Keratinocyte (primary cell): ENCODE measurements at regions not wholly inside any gene's neighbourhood (a gene's known extent, or its start where the extent isn't known, plus 50 kb on each side); places are given as distances from the start of the nearest gene placed in this dataset.

Experiments used
- DNase-seq: peaks from one replicate; pipeline ENCODE4 v3.0.0-alpha.2; 2011; ENCODE audit warnings: low read depth, missing footprints, low spot score
- FAIRE-seq: peaks from 2 replicates; lab custom pipeline; 2011; peaks lifted over from hg19 to GRCh38; lab: Jason Lieb, UNC
- H2AFZ ChIP-seq: 2 replicates; pipeline ENCODE4 v1.6.0; 2012; ENCODE audit warnings: low read length, control low read depth, inconsistent platforms; ENCODE audit not compliant: control insufficient read depth
- H3K27ac ChIP-seq: 2 replicates; pipeline ENCODE4 v1.5.1; 2011; ENCODE audit warnings: low read length; ENCODE audit not compliant: control insufficient read depth, insufficient read depth
- H3K27me3 ChIP-seq: 3 replicates; pipeline ENCODE4 v1.6.0; 2011; ENCODE audit warnings: low read length; ENCODE audit not compliant: control insufficient read depth, insufficient read depth; ENCODE audit errors: extremely low read depth
- H3K36me3 ChIP-seq, 2 experiments: 2 replicates in 1 of 2; 3 replicates in 1 of 2; pipeline ENCODE4 v1.5.1; 2011; ENCODE audit warnings: low read length in 2 of 2, mild to moderate bottlenecking in 1 of 2; ENCODE audit not compliant: control insufficient read depth in 2 of 2, insufficient read depth in 2 of 2; ENCODE audit errors: extremely low read depth in 1 of 2
- H3K4me1 ChIP-seq: 3 replicates; pipeline ENCODE4 v1.5.1; 2011; ENCODE audit warnings: low read length; ENCODE audit not compliant: control insufficient read depth, insufficient read depth; ENCODE audit errors: extremely low read depth
- H3K4me2 ChIP-seq: 3 replicates; pipeline ENCODE4 v1.6.0; 2011; ENCODE audit warnings: low read depth, low read length; ENCODE audit not compliant: control insufficient read depth, insufficient read depth; ENCODE audit errors: extremely low read depth
- H3K4me3 ChIP-seq, 3 experiments: fragments of 200-600 bp in 1 of 3; sonication (generic) in 1 of 3; 2 replicates in 2 of 3; 3 replicates in 1 of 3; pipeline ENCODE4 v1.5.1; 2011 to 2016; ENCODE audit warnings: low read length in 3 of 3, mild to moderate bottlenecking in 3 of 3, control low read depth in 2 of 3, inconsistent platforms in 1 of 3, low read depth in 1 of 3, mixed read lengths in 1 of 3, mixed run types in 1 of 3, moderate library complexity in 1 of 3; ENCODE audit not compliant: control insufficient read depth in 2 of 3, insufficient read depth in 2 of 3; ENCODE audit errors: extremely low read depth in 1 of 3
- H3K79me2 ChIP-seq: 2 replicates; pipeline ENCODE4 v1.6.0; 2012; ENCODE audit warnings: low read length; ENCODE audit not compliant: control insufficient read depth, insufficient read depth
- H3K9ac ChIP-seq: 3 replicates; pipeline ENCODE4 v1.6.0; 2011; ENCODE audit warnings: low read length; ENCODE audit not compliant: control insufficient read depth, insufficient read depth; ENCODE audit errors: extremely low read depth
- H3K9me1 ChIP-seq: 3 replicates; pipeline ENCODE4 v1.6.0; 2011; ENCODE audit warnings: low read length; ENCODE audit not compliant: control insufficient read depth, insufficient read depth; ENCODE audit errors: extremely low read depth
- H3K9me3 ChIP-seq: 2 replicates; pipeline ENCODE4 v1.5.1; 2012; ENCODE audit warnings: low read depth, low read length; ENCODE audit not compliant: control insufficient read depth
- H4K20me1 ChIP-seq: 3 replicates; pipeline ENCODE4 v1.6.0; 2011; ENCODE audit warnings: low read length; ENCODE audit not compliant: control insufficient read depth, insufficient read depth; ENCODE audit errors: extremely low read depth
- CTCF ChIP-seq, 3 experiments: IDR thresholded peaks in 1 of 3; conservative IDR thresholded peaks in 1 of 3; optimal IDR thresholded peaks in 1 of 3; 2 replicates in 2 of 3; 3 replicates in 1 of 3; pipeline versions ENCODE3 to v1.5.1; 2011; ENCODE audit warnings: low read length in 3 of 3, mild to moderate bottlenecking in 3 of 3, moderate library complexity in 2 of 3, control low read depth in 1 of 3, inconsistent platforms in 1 of 3; ENCODE audit not compliant: insufficient read depth in 2 of 3; ENCODE audit errors: extremely low read depth in 1 of 3
- EZH2 ChIP-seq: IDR thresholded peaks from one replicate; pipeline ENCODE4 v1.6.1; 2012; ENCODE audit warnings: inconsistent platforms, mild to moderate bottlenecking, low read length, moderate library complexity
- dilution Hi-C: fragments of 300-500 bp; cut with MboI; formaldehyde crosslinking; loops from one replicate; pipeline ENCODE4 v1.7.0; 2020; ENCODE audit warnings: low sequenced_read_pairs; ENCODE audit not compliant: extremely low pct_ligation_motif_present

DNA sequence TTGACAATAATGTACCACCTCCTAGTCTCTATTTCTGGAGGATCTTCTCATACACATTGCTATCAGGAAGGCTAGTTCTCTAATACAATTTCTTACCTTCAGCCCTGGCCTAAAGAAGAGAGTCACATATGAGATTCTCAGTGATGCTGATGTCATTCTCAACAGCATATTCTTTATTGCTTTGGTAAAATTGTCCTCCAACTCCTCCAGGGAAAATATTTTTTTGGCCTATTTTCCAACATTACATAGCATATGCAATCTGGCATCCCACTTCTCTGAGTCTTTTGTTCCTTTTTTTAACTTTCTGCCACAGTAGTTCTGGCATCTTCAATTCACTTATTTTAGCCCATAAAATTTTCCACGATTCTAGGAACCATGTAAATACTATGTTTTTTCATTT is 2363.1 kb downstream of the ARAP2 start:
- Histone ChIP-seq H3K4me1 (no peaks in the 10 kb centered on the region), H2AFZ (no peak overlapping the region), H4K20me1 (no peaks in the 10 kb centered on the region), H3K27ac (no peak overlapping the region), H3K4me2 (no peak overlapping the region), H3K27me3 (no peaks in the 10 kb centered on the region), H3K79me2 (no peaks in the 10 kb centered on the region), H3K4me3 (no peak overlapping the region), H3K9me3 (no peaks in the 10 kb centered on the region), H3K9me1 (no peaks in the 10 kb centered on the region), H3K9ac (no peak overlapping the region), H3K36me3 (no peaks in the 10 kb centered on the region)
- dilution Hi-C loops, result no loop called here
- DNase-seq, result no peak
- TF ChIP-seq EZH2 (no peak), CTCF (optimal IDR thresholded peaks at IDR 0.05 in 1 of 3, IDR thresholded peaks at IDR 0.05 in 1 of 3, conservative IDR thresholded peaks at IDR 0.05 in 1 of 3; ENCODE audit: extremely low read depth in 1 of 3, insufficient read depth in 2 of 3, low read length in 3 of 3) (no peak)
- no peak for FAIRE-seq

GRCh38 chr4:33882246-33882990 is 2361.9 kb downstream of the ARAP2 start:
- Histone ChIP-seq H3K4me1 (no peaks in the 10 kb centered on the region), H2AFZ (no peak overlapping the region), H3K27me3 (no peaks in the 10 kb centered on the region), H3K4me2 (no peak overlapping the region), H3K9ac (no peak overlapping the region), H3K4me3 (no peak overlapping the region), H3K79me2 (no peaks in the 10 kb centered on the region), H3K36me3 (no peaks in the 10 kb centered on the region), H3K9me3 (no peaks in the 10 kb centered on the region), H3K27ac (no peak overlapping the region), H4K20me1 (no peaks in the 10 kb centered on the region), H3K9me1 (no peaks in the 10 kb centered on the region)
- dilution Hi-C loops, result no loop called here
- FAIRE-seq (no peak), DNase-seq (no peak)
- TF ChIP-seq EZH2, result no peak
- no peak for TF ChIP-seq CTCF (optimal IDR thresholded peaks at IDR 0.05 in 1 of 3, IDR thresholded peaks at IDR 0.05 in 1 of 3, conservative IDR thresholded peaks at IDR 0.05 in 1 of 3; ENCODE audit: extremely low read depth in 1 of 3, insufficient read depth in 2 of 3, low read length in 3 of 3)
